ENCODE measurements at regions not wholly inside any gene's neighbourhood (a gene's known extent, or its start where the extent isn't known, plus 50 kb on each side); places are given as distances from the start of the nearest gene placed in this dataset.

GRCh38 chr4:113826421-113826820, 64.9 kb upstream of the CAMK2D start:
- H3K4me3 ChIP-seq (ENCODE audit: low read depth, low read length), result no peak overlapping the region
- no peak for DNase-seq (ENCODE audit: low read depth)
- no peak for TF ChIP-seq CTCF (IDR thresholded peaks at IDR 0.05; ENCODE audit: insufficient read depth, low read depth, low read length)

GRCh38 chr4:113825272-113825671, 63.7 kb upstream of the CAMK2D start:
- H3K4me3 ChIP-seq (ENCODE audit: low read depth, low read length), result no peak overlapping the region
- no peak for DNase-seq (ENCODE audit: low read depth)
- TF ChIP-seq CTCF (IDR thresholded peaks at IDR 0.05; ENCODE audit: insufficient read depth, low read depth, low read length), result no peak

- no peak overlapping the region for H3K4me3 ChIP-seq (ENCODE audit: low read depth, low read length)
- DNase-seq (ENCODE audit: low read depth), result no peak
- TF ChIP-seq CTCF (IDR thresholded peaks at IDR 0.05; ENCODE audit: insufficient read depth, low read depth, low read length), result no peak
Measured at GRCh38 chr4:113824396-113824795, 62.9 kb upstream of the CAMK2D start.

GRCh38 chr4:113823291-113823659, 61.7 kb upstream of the CAMK2D start:
- no peak for DNase-seq (ENCODE audit: low read depth)
- no peak for TF ChIP-seq CTCF (IDR thresholded peaks at IDR 0.05; ENCODE audit: insufficient read depth, low read depth, low read length)

GRCh38 chr4:113822555-113823290, 61.2 kb upstream of the CAMK2D start:
- no peak overlapping the region for H3K4me3 ChIP-seq (ENCODE audit: low read depth, low read length)
- no peak for TF ChIP-seq CTCF (IDR thresholded peaks at IDR 0.05; ENCODE audit: insufficient read depth, low read depth, low read length)
- DNase-seq (ENCODE audit: low read depth), result no peak

More at GRCh38 chr4:113823291-113823659, 61.7 kb upstream of the CAMK2D start:
- H3K4me3 ChIP-seq (ENCODE audit: low read depth, low read length), result no peak overlapping the region

- TF ChIP-seq CTCF (IDR thresholded peaks at IDR 0.05; ENCODE audit: insufficient read depth, low read depth, low read length), result no peak
- no peak for DNase-seq (ENCODE audit: low read depth)
- no peak overlapping the region for H3K4me3 ChIP-seq (ENCODE audit: low read depth, low read length)
Measured at GRCh38 chr4:113821856-113822255, 60.3 kb upstream of the CAMK2D start.

- no peak for TF ChIP-seq CTCF (IDR thresholded peaks at IDR 0.05; ENCODE audit: insufficient read depth, low read depth, low read length)
- no peak overlapping the region for H3K4me3 ChIP-seq (ENCODE audit: low read depth, low read length)
- DNase-seq (ENCODE audit: low read depth), result no peak
Measured at GRCh38 chr4:113820108-113820507, 58.6 kb upstream of the CAMK2D start.

Data from fibroblast of villous mesenchyme (primary cell).